ENCODE measurements at regions not wholly inside any gene's neighbourhood (a gene's known extent, or its start where the extent isn't known, plus 50 kb on each side); places are given as distances from the start of the nearest gene placed in this dataset.

DNA sequence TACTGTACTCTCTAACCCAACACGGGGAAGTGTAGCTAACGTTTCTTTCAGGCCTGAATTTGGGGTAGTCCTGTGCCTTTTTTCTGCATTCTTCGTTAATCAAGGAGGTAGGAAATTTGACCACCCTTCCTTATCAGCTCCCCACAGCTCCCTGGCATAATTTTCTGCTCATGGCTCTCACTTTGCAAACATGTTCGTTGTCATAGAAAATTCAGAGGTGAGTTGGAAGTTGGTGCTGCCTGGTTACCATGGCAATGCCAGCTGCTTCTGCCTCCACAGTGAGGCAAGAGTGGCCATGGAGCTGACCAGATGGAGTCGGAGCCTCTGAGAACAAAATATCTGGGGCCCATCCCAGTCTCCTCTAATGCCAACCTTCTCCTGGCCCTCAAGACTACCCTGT is 116.6 kb upstream of the BOD1 start:
- Histone ChIP-seq H3K27me3 (no peaks in the 10 kb centered on the region), H3K36me3 (no peaks in the 10 kb centered on the region), H3K9me3 (no peaks in the 10 kb centered on the region), H3K4me3 (no peak overlapping the region), H3K27ac (no peak overlapping the region), H3K4me1 (peaks cover 0 to 4% (median 3%) of the 10 kb centered on the region in 3 donors)
- DNase-seq (no peak), FAIRE-seq (no peak), ATAC-seq (peak in 3 of 4 donors; percentile 14 to 73 (median 69))
- WGBS, 2 donors = 66 to 70% methylated on average over 5 of the region's 5 CpGs
- TF ChIP-seq, protein P1, sequence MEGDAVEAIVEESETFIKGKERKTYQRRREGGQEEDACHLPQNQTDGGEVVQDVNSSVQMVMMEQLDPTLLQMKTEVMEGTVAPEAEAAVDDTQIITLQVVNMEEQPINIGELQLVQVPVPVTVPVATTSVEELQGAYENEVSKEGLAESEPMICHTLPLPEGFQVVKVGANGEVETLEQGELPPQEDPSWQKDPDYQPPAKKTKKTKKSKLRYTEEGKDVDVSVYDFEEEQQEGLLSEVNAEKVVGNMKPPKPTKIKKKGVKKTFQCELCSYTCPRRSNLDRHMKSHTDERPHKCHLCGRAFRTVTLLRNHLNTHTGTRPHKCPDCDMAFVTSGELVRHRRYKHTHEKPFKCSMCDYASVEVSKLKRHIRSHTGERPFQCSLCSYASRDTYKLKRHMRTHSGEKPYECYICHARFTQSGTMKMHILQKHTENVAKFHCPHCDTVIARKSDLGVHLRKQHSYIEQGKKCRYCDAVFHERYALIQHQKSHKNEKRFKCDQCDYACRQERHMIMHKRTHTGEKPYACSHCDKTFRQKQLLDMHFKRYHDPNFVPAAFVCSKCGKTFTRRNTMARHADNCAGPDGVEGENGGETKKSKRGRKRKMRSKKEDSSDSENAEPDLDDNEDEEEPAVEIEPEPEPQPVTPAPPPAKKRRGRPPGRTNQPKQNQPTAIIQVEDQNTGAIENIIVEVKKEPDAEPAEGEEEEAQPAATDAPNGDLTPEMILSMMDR (IDR thresholded peaks at IDR 0.05) = no peak
- intact Hi-C loops (cut with DNase I) = no loop called here

DNA sequence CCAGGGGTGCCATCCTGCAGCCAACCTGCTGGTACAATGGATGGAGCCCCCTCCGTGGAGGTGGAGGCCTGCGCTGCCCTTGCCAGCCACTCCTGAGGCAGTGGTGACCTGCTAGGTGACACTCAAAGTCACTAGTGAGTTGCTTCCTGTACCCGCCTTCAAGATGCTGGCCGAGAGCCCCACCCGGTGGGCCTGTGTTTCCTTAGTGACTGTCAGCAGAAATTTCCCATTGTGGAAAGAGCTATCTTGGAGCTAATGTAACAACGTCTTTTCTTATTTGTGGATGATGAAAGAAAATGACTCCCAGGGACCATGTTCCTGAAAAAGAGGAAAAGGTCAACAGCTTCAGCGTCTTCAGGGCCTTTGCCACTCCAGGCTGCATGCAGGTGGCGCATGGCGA is 117.0 kb upstream of the BOD1 start:
- DNase-seq (no peak), FAIRE-seq (no peak)

DNA sequence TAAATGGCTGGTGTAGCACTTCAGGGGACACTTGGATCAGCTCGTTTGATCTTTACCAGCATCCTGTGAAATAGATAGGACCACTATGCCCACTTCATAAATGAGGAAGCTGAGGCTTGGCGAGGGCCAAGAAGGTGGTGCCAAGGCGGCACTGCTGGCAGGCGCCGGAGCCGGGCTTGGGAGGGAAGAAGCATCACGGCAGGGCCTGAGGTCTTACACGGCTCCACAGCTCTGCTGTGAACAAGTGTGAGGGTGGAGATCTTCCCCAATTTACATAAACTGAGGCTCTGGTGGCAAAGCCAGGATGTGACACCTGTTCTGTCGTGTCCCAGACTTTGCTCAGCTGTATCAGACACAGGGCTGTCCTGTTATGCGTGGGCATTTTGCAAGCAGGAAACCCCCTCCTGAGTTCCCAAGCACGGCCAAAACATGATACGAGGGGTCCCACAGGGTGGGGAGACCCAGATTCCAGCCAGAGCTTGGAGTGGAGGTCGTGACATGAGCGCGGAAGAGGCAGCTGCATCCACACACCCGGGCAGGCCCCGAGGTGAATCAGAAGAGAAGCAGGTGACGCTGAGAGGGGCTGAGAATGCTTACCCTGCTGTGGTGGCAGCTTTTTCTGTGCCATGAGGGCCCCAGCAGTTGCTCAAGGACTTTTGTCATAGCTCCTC is 117.5 kb upstream of the BOD1 start:
- no peak overlapping the region for H3K27ac ChIP-seq
- 84 to 86% methylated on average over 18 of the region's 18 CpGs for WGBS, 2 donors
- no peak for DNase-seq
- no peak for FAIRE-seq
- H3K9me3 ChIP-seq = no peaks in the 10 kb centered on the region
- H3K36me3 ChIP-seq = no peaks in the 10 kb centered on the region
- H3K27me3 ChIP-seq = no peaks in the 10 kb centered on the region
- H3K4me1 ChIP-seq = no peaks in the 10 kb centered on the region
- no peak overlapping the region for H3K4me3 ChIP-seq
- intact Hi-C loops (cut with DNase I) = no loop called here
- TF ChIP-seq, protein P1 (IDR thresholded peaks at IDR 0.05) = no peak
- peak in 1 of 4 donors; percentile 22 for ATAC-seq

More for the DNA sequence above, 117.0 kb upstream of the BOD1 start:
- no peaks in the 10 kb centered on the region for H3K36me3 ChIP-seq
- peak in 2 of 4 donors; percentile 30 to 31 for ATAC-seq
- no peak overlapping the region for H3K27ac ChIP-seq
- H3K4me1 ChIP-seq = peaks cover 0 to under 1% (median 0%) of the 10 kb centered on the region in 3 donors
- H3K27me3 ChIP-seq = no peaks in the 10 kb centered on the region
- no peaks in the 10 kb centered on the region for H3K9me3 ChIP-seq
- no peak overlapping the region for H3K4me3 ChIP-seq
- WGBS, 2 donors = 87 to 88% methylated on average over 9 of the region's 9 CpGs
- intact Hi-C loops (cut with DNase I) = no loop called here
- TF ChIP-seq, protein P1 (IDR thresholded peaks at IDR 0.05) = no peak

DNA sequence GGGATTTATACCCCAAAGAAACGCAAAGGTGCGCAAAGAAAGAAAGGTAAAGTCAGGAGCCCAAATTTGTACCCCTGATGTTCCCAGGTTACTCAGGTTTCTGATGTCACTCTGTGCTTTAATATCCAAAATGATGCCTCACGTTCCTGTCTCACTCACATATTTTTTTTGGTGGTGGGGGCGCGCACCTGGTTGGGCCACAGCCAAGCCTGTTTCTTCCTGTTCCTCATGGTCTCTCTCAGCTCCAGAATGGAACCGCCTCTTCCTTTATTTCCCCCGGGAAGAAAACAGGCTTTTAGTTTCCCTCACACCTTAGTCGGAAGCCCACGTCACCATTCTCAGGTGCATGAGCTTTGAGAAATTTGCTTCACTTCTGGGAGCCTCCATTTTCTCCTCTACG is 118.3 kb upstream of the BOD1 start:
- Histone ChIP-seq H3K27me3 (no peaks in the 10 kb centered on the region), H3K27ac (no peak overlapping the region), H3K4me1 (no peaks in the 10 kb centered on the region), H3K9me3 (no peaks in the 10 kb centered on the region), H3K36me3 (no peaks in the 10 kb centered on the region), H3K4me3 (no peak overlapping the region)
- intact Hi-C loops (cut with DNase I) = no loop called here
- ATAC-seq = no peak
- FAIRE-seq = no peak
- TF ChIP-seq, protein P1 (IDR thresholded peaks at IDR 0.05) = no peak
- WGBS, 2 donors = 79 to 84% methylated on average over 10 of the region's 10 CpGs
- no peak for DNase-seq

DNA sequence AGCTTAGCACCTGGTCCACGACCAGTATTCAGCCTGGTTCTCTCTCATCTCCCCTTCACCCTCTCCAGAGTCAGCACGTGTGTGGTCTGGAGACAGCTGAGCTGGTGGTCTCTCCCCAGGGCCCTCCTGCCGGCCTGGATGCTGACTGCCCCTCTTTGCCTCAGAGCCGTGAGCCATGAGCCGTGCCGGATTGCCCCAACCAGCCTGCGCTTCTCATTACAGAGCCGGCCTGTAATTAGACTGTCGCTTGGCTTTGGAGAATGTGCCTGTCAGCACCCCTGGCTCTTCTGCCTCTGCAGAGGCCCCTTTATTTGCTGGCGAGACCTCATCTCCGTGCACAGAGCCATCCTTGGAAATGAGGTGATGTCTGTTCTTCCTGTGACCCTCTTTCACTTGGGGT is 118.7 kb upstream of the BOD1 start:
- intact Hi-C loops (cut with DNase I) = no loop called here
- Histone ChIP-seq H3K4me3 (no peak overlapping the region), H3K9me3 (no peaks in the 10 kb centered on the region), H3K27me3 (no peaks in the 10 kb centered on the region), H3K27ac (no peak overlapping the region), H3K36me3 (no peaks in the 10 kb centered on the region), H3K4me1 (no peaks in the 10 kb centered on the region)
- TF ChIP-seq, protein P1 (IDR thresholded peaks at IDR 0.05) = no peak
- no peak for ATAC-seq
- no peak for DNase-seq
- no peak for FAIRE-seq
- 86 to 88% methylated on average over 11 of the region's 11 CpGs for WGBS, 2 donors
